PFSK-1 (cell line): ENCODE measurements at regions not wholly inside any gene's neighbourhood (a gene's known extent, or its start where the extent isn't known, plus 50 kb on each side); places are given as distances from the start of the nearest gene placed in this dataset.

ENCODE experiments used
- POLR2AphosphoS5 ChIP-seq: IDR thresholded peaks from 2 replicates; pipeline ENCODE4 v1.6.1; 2012; ENCODE audit warnings: low read depth, mild to moderate bottlenecking, control low read depth, low read length, moderate library complexity
- SIN3A ChIP-seq: IDR thresholded peaks from 2 replicates; pipeline ENCODE4 v1.6.1; 2012; ENCODE audit warnings: mild to moderate bottlenecking, low read length, moderate library complexity, borderline replicate concordance; ENCODE audit not compliant: insufficient read depth

DNA sequence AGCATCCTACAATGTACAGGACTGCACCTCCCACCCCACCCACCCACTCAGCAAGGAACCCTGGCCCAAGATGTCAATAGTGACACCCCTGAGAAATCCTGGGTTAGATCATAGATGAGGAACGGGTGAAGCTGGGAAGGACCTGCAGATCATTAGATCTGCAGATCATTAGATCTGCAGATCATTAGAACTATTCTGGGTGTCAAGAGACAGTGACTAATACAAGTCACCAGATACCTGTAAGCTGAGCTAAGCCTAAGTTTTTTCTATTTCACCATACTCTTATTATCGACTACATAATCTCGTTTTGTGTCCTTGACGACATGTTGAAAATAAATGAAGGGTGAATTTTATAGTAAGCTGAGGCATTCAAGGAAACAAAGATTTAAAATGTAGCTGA is 325.7 kb downstream of the DUSP10 start:
- TF ChIP-seq POLR2AphosphoS5 = no peak
- no peak for TF ChIP-seq SIN3A
